Esophagus muscularis mucosa (tissue), 3 donors: ENCODE measurements at regions not wholly inside any gene's neighbourhood (a gene's known extent, or its start where the extent isn't known, plus 50 kb on each side); places are given as distances from the start of the nearest gene placed in this dataset.
"Not testable (repeated sequence)": the region's sequence is repeated elsewhere in the genome, so short reads cannot be mapped to it uniquely, and the experiment has no call there.

Source experiments
- CTCF ChIP-seq, 3 experiments: fragments of 200-600 bp in 2 of 3; fragments of 450-650 bp in 1 of 3; sonication (generic) in 2 of 3; IDR thresholded peaks; one replicate each; pipeline ENCODE4 v1.5.1; 2017 to 2019; ENCODE audit warnings: antibody characterized with exemption in 3 of 3, mild to moderate bottlenecking in 2 of 3, moderate library complexity in 1 of 3
- POLR2A ChIP-seq: fragments of 450-650 bp; IDR thresholded peaks from one replicate; pipeline ENCODE4 v1.6.1; 2017; ENCODE audit warnings: antibody characterized with exemption, moderate library complexity, mild to moderate bottlenecking, low read depth

- TF ChIP-seq CTCF (IDR thresholded peaks at IDR 0.05); POLR2A: not testable (repeated sequence)
Measured at GRCh38 chr5:176067162-176067561, 99.0 kb upstream of the THOC3 start.
